LNCAP (cell line): ENCODE measurements at regions not wholly inside any gene's neighbourhood (a gene's known extent, or its start where the extent isn't known, plus 50 kb on each side); places are given as distances from the start of the nearest gene placed in this dataset.

Source experiments
- CTCF ChIP-seq: fragments of 450-650 bp; IDR thresholded peaks from 2 replicates; pipeline ENCODE4 v1.5.1; 2017; ENCODE audit warnings: mild to moderate bottlenecking

DNA sequence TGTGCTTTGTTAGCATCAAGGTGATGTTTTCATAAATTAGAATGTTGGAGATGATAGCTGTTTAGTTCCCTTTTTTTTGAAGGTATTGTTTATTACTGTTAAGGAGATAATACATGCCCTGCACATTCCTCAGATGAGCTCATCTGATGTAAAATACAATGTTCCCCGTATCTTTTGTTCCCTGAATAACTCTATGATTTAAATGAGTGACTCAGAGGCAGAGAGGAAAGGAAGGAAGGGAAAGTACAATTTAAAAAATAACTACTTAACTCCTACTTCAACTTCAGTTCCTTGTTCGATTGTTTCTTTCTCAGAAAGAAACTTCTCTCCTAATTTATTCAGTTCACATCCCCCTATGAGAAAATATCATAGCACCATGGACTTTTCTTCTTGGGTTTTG is 208.7 kb downstream of the KCNE4 start:
- no peak for TF ChIP-seq CTCF

GRCh38 chr2:223262946-223263345 is 211.0 kb downstream of the KCNE4 start:
- TF ChIP-seq CTCF = no peak

DNA sequence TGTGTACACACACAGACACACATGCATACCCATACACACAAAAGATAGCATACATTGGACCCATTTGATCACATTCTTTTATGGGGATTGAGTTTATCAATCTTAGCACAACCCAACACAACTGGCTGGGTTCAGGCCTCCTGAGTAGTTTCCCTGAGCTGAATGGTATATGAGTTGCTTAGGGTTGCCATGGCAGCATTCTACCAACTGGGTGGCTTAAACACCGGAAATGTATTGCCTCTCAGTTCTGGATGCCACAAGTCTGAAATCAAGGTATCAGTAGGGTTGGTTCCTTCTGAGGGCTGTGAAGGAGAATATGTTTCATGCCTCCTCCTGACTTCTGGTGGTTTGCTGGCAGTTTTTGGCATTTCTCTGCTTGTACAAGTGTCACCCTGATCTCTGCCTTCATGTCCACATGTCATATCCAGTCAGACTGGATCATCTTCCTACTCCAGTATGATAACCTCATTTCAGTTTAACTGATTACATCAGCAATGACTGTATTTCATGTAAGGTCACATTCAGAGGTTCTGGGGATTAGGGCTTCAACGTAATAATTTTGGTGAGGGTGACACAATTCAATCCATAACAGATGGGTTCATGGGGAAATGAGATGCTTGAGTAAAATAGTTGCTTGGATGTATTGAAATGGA is 212.7 kb downstream of the KCNE4 start:
- no peak for TF ChIP-seq CTCF

DNA sequence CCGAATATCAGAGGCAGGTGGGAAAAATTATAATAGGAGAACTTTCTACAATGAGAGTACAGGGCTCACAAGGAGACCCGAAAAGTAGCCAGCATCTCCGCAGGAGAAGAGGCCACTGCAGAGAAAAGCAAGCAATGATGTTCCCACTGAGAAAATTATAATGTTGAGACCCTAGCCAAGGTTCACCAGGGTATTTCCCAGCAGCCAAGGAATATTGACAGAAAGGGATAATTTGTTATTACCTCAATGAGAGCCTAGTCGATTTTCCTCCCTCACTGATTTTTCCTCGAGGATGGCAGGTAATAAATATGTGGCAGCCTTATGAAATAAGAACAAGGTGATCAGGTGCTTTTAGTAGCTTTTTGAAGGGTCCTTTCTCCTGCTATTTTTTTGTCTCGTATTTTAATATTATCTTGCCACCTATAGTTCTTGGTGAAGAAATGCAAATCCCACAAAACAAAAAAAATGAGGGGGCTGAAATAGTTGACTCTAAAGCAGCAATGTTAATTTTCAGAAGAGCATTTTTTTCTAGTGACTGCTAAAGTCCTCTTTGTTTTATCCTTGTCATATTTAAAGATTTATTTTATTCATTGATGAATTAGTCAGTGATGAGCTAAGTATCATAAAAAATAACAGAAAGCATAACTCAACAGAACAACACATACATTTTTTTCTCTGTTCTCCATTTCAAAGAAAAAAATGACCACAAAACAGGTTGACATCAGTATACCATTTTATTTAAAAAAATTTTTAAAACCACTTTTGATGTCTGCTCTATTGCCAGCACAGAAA is 215.4 kb downstream of the KCNE4 start:
- TF ChIP-seq CTCF = no peak

GRCh38 chr2:223269386-223269785 is 217.4 kb downstream of the KCNE4 start:
- no peak for TF ChIP-seq CTCF

DNA sequence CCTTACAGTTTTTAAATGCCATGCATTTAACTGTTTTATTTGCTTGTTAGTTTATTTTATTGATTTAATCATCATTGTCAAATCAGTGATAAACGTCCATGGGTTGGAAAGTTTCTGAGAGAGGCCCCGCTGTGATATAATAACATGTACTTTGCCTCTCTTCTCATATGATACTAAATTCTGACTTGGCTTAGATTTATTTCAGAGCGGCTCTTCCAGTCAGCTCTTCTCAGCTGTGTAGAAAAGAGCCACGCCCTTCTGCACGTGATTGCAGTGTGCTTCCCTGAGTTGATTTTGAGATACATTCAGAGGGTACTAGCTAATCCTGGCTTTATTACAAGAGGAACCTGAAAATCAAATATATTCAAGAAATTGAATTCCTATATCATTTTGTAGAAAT is 218.6 kb downstream of the KCNE4 start:
- no peak for TF ChIP-seq CTCF

- no peak for TF ChIP-seq CTCF
Measured at GRCh38 chr2:223273995-223274394, 222.0 kb downstream of the KCNE4 start.
